Cardiac muscle cell (in vitro differentiated cells and primary cell): ENCODE measurements at regions not wholly inside any gene's neighbourhood (a gene's known extent, or its start where the extent isn't known, plus 50 kb on each side); places are given as distances from the start of the nearest gene placed in this dataset.
"Not testable (repeated sequence)": the region's sequence is repeated elsewhere in the genome, so short reads cannot be mapped to it uniquely, and the experiment has no call there.

ENCODE experiments used
- DNase-seq, 2 donors: peaks; one replicate each; pipeline versions ENCODE4 v3.0.0 to v3.0.0-alpha.2; 2010 to 2017; ENCODE audit warnings: low read depth in 1 of 2, low spot score in 1 of 2
- H3K27ac ChIP-seq: fragments of 200-600 bp; sonication (generic); 2 replicates; pipeline ENCODE4 v1.5.1; 2016
- H3K27me3 ChIP-seq: fragments of 200-600 bp; sonication (generic); 2 replicates; pipeline ENCODE4 v1.6.0; 2016; ENCODE audit warnings: control low read depth
- H3K36me3 ChIP-seq: fragments of 200-600 bp; sonication (generic); 2 replicates; pipeline ENCODE4 v1.5.1; 2016; ENCODE audit warnings: control low read depth
- H3K4me1 ChIP-seq: fragments of 200-600 bp; sonication (generic); 2 replicates; pipeline ENCODE4 v1.8.1; 2017; ENCODE audit warnings: low read depth, mild to moderate bottlenecking, mixed run types
- H3K4me3 ChIP-seq: fragments of 200-600 bp; sonication (generic); 2 replicates; pipeline ENCODE4 v1.5.1; 2016; ENCODE audit warnings: mild to moderate bottlenecking
- H3K9me3 ChIP-seq: fragments of 200-600 bp; sonication (generic); 2 replicates; pipeline ENCODE4 v1.5.1; 2017; ENCODE audit warnings: low read depth, mild to moderate bottlenecking, control low read depth
- TF ChIP-seq, protein P1 (sequence below): IDR thresholded peaks from 2 replicates; pipeline ENCODE4 v1.5.1; 2012; ENCODE audit warnings: low read depth, mild to moderate bottlenecking, low read length

DNA sequence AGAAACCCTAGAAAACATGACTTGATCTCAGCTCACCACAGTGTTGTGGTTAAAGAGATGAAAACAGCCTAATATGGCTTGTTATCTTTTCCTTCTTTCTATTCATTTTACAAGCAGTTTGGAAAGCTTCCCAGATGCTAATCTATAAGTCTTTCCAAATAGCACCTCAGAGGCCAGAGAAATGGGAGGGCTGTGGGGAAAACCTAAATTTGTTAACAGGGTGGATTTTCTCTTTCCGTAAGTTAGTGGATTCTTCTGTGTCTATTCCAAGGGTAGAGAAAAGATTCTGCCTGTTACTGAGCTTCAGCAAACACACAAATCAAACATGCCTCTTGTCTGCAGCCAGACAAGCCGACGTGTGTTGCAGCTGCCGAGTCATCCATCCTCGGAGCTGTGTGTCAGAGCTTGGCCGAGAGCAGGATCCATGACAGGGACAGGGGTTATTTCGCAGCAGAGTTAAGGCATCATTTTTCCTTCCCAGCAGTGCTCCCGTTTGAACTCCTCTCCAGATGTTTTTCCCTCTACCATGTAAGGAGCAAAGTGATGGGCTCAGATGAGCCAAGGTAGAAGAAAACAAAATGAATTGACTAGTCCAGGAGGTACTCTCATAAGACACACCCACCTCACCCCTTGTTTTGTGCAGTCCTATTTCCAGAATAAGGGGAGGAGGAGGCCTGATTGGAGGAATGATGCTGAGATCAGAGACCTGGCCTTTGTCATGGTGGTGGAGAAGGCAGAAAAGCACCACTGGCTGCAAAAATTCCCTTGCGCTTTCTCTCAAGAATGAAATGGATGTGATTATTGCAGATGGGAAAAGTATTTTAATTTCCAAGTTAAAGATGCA lies 560.0 kb downstream of the C6orf118 start:
- Histone ChIP-seq H3K4me1 (peaks cover 4% of the 10 kb centered on the region), H3K9me3 (no peaks in the 10 kb centered on the region), H3K4me3 (no peak overlapping the region), H3K36me3 (no peaks in the 10 kb centered on the region), H3K27me3 (no peaks in the 10 kb centered on the region), H3K27ac (no peak overlapping the region)
- DNase-seq: peak in 1 of 2 donors; percentile 55
- TF ChIP-seq, protein P1, sequence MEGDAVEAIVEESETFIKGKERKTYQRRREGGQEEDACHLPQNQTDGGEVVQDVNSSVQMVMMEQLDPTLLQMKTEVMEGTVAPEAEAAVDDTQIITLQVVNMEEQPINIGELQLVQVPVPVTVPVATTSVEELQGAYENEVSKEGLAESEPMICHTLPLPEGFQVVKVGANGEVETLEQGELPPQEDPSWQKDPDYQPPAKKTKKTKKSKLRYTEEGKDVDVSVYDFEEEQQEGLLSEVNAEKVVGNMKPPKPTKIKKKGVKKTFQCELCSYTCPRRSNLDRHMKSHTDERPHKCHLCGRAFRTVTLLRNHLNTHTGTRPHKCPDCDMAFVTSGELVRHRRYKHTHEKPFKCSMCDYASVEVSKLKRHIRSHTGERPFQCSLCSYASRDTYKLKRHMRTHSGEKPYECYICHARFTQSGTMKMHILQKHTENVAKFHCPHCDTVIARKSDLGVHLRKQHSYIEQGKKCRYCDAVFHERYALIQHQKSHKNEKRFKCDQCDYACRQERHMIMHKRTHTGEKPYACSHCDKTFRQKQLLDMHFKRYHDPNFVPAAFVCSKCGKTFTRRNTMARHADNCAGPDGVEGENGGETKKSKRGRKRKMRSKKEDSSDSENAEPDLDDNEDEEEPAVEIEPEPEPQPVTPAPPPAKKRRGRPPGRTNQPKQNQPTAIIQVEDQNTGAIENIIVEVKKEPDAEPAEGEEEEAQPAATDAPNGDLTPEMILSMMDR: no peak

DNA sequence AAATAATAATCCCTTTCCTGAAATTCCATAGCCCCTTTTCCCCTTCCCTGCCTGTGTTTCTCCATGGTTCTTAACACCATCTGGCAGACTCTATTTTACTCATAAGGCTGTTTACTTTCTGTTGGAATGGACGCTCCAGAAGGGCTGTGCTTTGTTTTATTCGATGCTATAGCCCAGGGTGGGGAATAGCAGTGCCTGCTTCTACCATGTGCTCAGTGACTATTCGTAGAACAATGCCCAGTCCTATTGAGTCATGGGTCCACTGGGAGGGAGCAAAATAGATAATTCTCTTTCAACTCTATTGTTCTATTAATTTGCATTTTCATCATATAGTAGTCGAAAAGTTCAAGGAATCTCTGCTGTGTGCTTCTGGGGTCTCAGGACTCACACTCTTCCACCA lies 565.1 kb downstream of the C6orf118 start:
- Histone ChIP-seq H3K27me3 (no peaks in the 10 kb centered on the region), H3K27ac (no peak overlapping the region), H3K4me1 (no peaks in the 10 kb centered on the region), H3K9me3 (no peaks in the 10 kb centered on the region), H3K4me3 (no peak overlapping the region), H3K36me3 (no peaks in the 10 kb centered on the region)
- TF ChIP-seq, protein P1: no peak
- DNase-seq: no peak

DNA sequence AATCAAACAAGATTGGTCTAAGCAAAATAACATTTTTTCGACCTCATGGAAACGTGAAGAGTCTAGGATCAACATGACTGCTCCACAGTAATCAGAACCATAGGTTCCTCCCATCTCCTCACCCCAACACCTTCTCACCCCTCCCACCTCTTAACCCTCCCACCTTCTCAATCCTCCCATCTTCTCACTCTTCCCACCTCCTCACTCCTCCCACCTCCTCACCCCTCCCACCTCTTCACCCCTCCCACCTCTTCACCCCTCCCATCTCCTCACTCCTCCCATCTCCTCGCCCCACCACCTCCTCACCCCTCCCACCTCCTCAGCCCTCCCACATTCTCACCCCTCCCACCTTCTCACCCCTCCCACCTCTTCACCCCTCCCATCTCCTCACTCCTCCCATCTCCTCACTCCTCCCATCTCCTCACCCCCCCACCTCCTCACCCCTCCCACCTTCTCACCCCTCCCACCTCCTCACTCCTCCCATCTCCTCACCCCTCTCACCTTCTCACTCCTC lies 567.4 kb downstream of the C6orf118 start:
- H3K4me3 ChIP-seq: no peak overlapping the region
- no peak for DNase-seq
- TF ChIP-seq, protein P1: no peak
- H3K27ac ChIP-seq: no peak overlapping the region
- no peaks in the 10 kb centered on the region for H3K36me3 ChIP-seq
- H3K9me3 ChIP-seq: no peaks in the 10 kb centered on the region
- H3K27me3 ChIP-seq: no peaks in the 10 kb centered on the region
- H3K4me1 ChIP-seq: no peaks in the 10 kb centered on the region

DNA sequence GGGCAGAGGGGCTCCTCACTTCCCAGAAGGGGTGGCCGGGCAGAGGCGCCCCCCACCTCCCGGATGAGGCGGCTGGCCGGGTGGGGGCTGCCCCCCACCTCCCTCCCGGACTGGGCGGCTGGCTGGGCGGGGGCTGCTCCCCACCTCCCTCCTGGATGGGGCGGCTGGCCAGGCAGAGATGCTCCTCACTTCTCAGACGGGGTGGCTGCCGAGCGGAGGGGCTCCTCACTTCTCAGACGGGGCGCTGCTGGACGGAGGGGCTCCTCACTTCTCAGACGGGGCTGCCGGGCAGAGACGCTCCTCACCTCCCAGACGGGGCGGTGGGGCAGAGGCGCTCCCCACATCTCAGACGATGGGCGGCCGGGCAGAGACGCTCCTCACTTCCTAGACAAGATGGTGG lies 573.3 kb downstream of the C6orf118 start:
- H3K27me3 ChIP-seq, H3K9me3 ChIP-seq, H3K36me3 ChIP-seq, H3K27ac ChIP-seq, DNase-seq, H3K4me3 ChIP-seq, H3K4me1 ChIP-seq: not testable (repeated sequence)

DNA sequence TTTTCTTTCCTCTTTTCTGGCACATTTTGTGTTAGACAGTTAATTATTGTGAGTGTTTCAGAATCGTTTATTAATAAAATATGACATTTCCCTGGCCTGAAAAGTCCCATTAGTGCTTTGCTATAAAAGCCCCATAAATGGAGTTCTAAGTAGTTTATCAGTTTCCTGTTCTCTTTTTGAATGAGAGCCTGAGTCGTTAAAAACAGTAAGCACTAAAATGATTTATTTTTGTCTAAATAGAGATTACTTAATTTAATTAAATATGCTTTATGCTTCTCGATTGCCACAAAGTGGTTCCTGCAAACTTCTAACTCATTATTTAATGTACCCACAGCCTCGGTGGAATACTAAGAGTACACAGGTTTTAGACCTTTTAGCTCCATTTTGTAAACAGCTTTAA lies 577.9 kb downstream of the C6orf118 start:
- no peaks in the 10 kb centered on the region for H3K9me3 ChIP-seq
- no peak overlapping the region for H3K27ac ChIP-seq
- H3K4me3 ChIP-seq: no peak overlapping the region
- no peaks in the 10 kb centered on the region for H3K36me3 ChIP-seq
- no peak for DNase-seq
- H3K27me3 ChIP-seq: no peaks in the 10 kb centered on the region
- TF ChIP-seq, protein P1: no peak
- no peaks in the 10 kb centered on the region for H3K4me1 ChIP-seq

DNA sequence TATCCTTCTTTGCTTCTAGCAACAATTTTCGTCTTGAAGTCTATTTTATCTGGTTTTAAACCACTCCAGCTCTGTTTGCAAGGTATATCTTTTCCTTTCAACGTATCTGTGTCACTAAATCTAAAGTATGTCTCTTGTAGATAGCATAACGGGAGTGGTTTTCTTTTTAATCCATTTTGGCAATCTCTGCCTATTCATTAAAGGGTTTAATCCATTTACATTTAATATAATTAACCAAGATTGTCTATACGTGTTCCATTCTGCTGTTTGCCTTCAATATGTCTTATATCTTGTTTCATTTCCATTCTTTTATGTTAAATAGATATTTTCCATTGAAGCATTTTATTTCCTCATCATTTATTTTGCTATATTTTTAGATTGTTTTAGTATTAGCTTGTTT lies 587.9 kb downstream of the C6orf118 start:
- Histone ChIP-seq H3K36me3 (no peaks in the 10 kb centered on the region), H3K27me3 (no peaks in the 10 kb centered on the region), H3K27ac (no peak overlapping the region), H3K9me3 (no peaks in the 10 kb centered on the region), H3K4me3 (no peak overlapping the region), H3K4me1 (no peaks in the 10 kb centered on the region)
- TF ChIP-seq, protein P1: no peak
- DNase-seq: no peak
